Keratinocyte (primary cell): ENCODE measurements at regions not wholly inside any gene's neighbourhood (a gene's known extent, or its start where the extent isn't known, plus 50 kb on each side); places are given as distances from the start of the nearest gene placed in this dataset.

Experiments used
- EZH2 ChIP-seq: IDR thresholded peaks from one replicate; pipeline ENCODE4 v1.6.1; 2012; ENCODE audit warnings: inconsistent platforms, mild to moderate bottlenecking, low read length, moderate library complexity
- TF ChIP-seq, protein P1 (sequence below), 3 experiments: IDR thresholded peaks in 1 of 3; conservative IDR thresholded peaks in 1 of 3; optimal IDR thresholded peaks in 1 of 3; 2 replicates in 2 of 3; 3 replicates in 1 of 3; pipeline versions ENCODE3 to v1.5.1; 2011; ENCODE audit warnings: low read length in 3 of 3, mild to moderate bottlenecking in 3 of 3, moderate library complexity in 2 of 3, control low read depth in 1 of 3, inconsistent platforms in 1 of 3; ENCODE audit not compliant: insufficient read depth in 2 of 3; ENCODE audit errors: extremely low read depth in 1 of 3

DNA sequence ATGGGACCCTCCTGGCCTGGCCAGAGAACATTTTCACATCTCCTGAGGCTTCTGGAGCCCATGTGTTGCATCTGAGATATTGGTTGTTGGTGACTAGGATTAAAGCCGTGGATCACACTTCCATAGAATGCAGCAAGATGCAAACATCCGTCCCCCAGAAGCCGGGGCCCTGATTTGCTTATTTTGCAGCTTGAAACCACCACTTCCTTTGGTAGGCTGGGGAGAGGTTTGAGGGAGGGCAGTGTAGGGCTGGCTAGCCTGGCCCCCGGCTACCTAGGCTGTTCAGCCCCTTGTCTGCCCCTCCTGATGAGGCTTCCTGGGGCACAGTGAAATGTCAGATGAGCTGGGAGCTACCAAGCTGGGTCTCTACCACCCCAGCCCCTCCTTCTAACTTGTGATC, 209.7 kb upstream of the PWP1 start:
- TF ChIP-seq, protein P1, sequence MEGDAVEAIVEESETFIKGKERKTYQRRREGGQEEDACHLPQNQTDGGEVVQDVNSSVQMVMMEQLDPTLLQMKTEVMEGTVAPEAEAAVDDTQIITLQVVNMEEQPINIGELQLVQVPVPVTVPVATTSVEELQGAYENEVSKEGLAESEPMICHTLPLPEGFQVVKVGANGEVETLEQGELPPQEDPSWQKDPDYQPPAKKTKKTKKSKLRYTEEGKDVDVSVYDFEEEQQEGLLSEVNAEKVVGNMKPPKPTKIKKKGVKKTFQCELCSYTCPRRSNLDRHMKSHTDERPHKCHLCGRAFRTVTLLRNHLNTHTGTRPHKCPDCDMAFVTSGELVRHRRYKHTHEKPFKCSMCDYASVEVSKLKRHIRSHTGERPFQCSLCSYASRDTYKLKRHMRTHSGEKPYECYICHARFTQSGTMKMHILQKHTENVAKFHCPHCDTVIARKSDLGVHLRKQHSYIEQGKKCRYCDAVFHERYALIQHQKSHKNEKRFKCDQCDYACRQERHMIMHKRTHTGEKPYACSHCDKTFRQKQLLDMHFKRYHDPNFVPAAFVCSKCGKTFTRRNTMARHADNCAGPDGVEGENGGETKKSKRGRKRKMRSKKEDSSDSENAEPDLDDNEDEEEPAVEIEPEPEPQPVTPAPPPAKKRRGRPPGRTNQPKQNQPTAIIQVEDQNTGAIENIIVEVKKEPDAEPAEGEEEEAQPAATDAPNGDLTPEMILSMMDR (optimal IDR thresholded peaks at IDR 0.05 in 1 of 3, IDR thresholded peaks at IDR 0.05 in 1 of 3, conservative IDR thresholded peaks at IDR 0.05 in 1 of 3; ENCODE audit: extremely low read depth in 1 of 3, insufficient read depth in 2 of 3, low read length in 3 of 3): no peak
- TF ChIP-seq EZH2: no peak
